Liver (tissue), 8 donors: ENCODE measurements at regions not wholly inside any gene's neighbourhood (a gene's known extent, or its start where the extent isn't known, plus 50 kb on each side); places are given as distances from the start of the nearest gene placed in this dataset.

Experiments used
- DNase-seq: peaks from one replicate; pipeline ENCODE4 v3.0.0-alpha.2; 2017; ENCODE audit warnings: low spot score
- H3K27ac ChIP-seq, 2 donors: one replicate each; pipeline ENCODE4 v1.7.0; 2013; ENCODE audit warnings: inconsistent platforms in 2 of 2, low read length in 2 of 2, control low read depth in 1 of 2, low read depth in 1 of 2, mild to moderate bottlenecking in 1 of 2
- H3K27me3 ChIP-seq, 4 donors: one replicate each; pipeline versions ENCODE4 v1.6.1 to v1.7.0; 2013; ENCODE audit warnings: low read length in 3 of 4, inconsistent platforms in 1 of 4, mild to moderate bottlenecking in 1 of 4, moderate library complexity in 1 of 4; ENCODE audit not compliant: control insufficient read depth in 4 of 4, insufficient read depth in 4 of 4
- H3K36me3 ChIP-seq, 4 donors: one replicate each; pipeline versions ENCODE4 v1.6.1 to v1.7.0; 2013; ENCODE audit warnings: low read length in 3 of 4, mild to moderate bottlenecking in 3 of 4, low read depth in 1 of 4, moderate library complexity in 1 of 4; ENCODE audit not compliant: control insufficient read depth in 4 of 4, insufficient read depth in 3 of 4
- H3K4me1 ChIP-seq, 4 donors: one replicate each; pipeline versions ENCODE4 v1.6.1 to v1.7.0; 2013; ENCODE audit warnings: low read length in 3 of 4, mild to moderate bottlenecking in 3 of 4, moderate library complexity in 1 of 4; ENCODE audit not compliant: control insufficient read depth in 4 of 4, insufficient read depth in 4 of 4
- H3K4me3 ChIP-seq, 3 donors: one replicate each; pipeline versions ENCODE4 v1.6.1 to v1.7.0; 2013; ENCODE audit warnings: low read length in 3 of 3, control low read depth in 1 of 3, low read depth in 1 of 3, mild to moderate bottlenecking in 1 of 3
- H3K9ac ChIP-seq, 2 donors: one replicate each; pipeline ENCODE4 v1.7.0; 2013; ENCODE audit warnings: low read length in 2 of 2, mild to moderate bottlenecking in 2 of 2, moderate library complexity in 2 of 2, control low read depth in 1 of 2, low read depth in 1 of 2
- H3K9me3 ChIP-seq, 4 donors: one replicate each; pipeline versions ENCODE4 v1.6.1 to v1.7.0; 2013; ENCODE audit warnings: low read length in 3 of 4; ENCODE audit not compliant: control insufficient read depth in 4 of 4
- EGR1 ChIP-seq, 2 donors: IDR thresholded peaks; 2 replicates each; pipeline ENCODE4 v1.6.1; 2016 to 2018; ENCODE audit warnings: antibody characterized with exemption in 2 of 2, low read depth in 2 of 2
- FOXA1 ChIP-seq: IDR thresholded peaks from 2 replicates; pipeline ENCODE4 v1.6.1; 2016; ENCODE audit warnings: antibody characterized with exemption
- FOXA2 ChIP-seq: IDR thresholded peaks from 2 replicates; pipeline ENCODE4 v1.6.1; 2016; ENCODE audit warnings: antibody characterized with exemption
- GABPA ChIP-seq, 2 donors: IDR thresholded peaks in 1 of 2; conservative IDR thresholded peaks in 1 of 2; 2 replicates each; pipeline ENCODE4 v1.6.1; 2016; ENCODE audit warnings: antibody characterized with exemption in 2 of 2, mild to moderate bottlenecking in 1 of 2, moderate library complexity in 1 of 2
- HNF4A ChIP-seq, 2 donors: conservative IDR thresholded peaks; 2 replicates each; pipeline ENCODE4 v1.6.1; 2016; ENCODE audit warnings: antibody characterized with exemption in 2 of 2, mild to moderate bottlenecking in 2 of 2
- HNF4G ChIP-seq: IDR thresholded peaks from 2 replicates; pipeline ENCODE4 v1.6.1; 2016; ENCODE audit warnings: antibody characterized with exemption
- JUND ChIP-seq, 2 donors: IDR thresholded peaks; 2 replicates each; pipeline ENCODE4 v1.6.1; 2016; ENCODE audit warnings: antibody characterized with exemption in 2 of 2
- NR2F2 ChIP-seq: IDR thresholded peaks from 2 replicates; pipeline ENCODE4 v1.6.1; 2016; ENCODE audit warnings: antibody characterized with exemption
- RXRA ChIP-seq, 2 donors: IDR thresholded peaks; 2 replicates each; pipeline ENCODE4 v1.6.1; 2017 to 2018; ENCODE audit warnings: antibody characterized with exemption in 2 of 2, mild to moderate bottlenecking in 1 of 2
- SP1 ChIP-seq: IDR thresholded peaks from 2 replicates; pipeline ENCODE4 v1.6.1; 2018; ENCODE audit warnings: antibody characterized with exemption, mild to moderate bottlenecking
- TAF1 ChIP-seq: conservative IDR thresholded peaks from 2 replicates; pipeline ENCODE4 v1.6.1; 2016; ENCODE audit warnings: antibody characterized with exemption, mild to moderate bottlenecking
- WGBS: extraction: QIAGEN DNeasy Blood & Tissue Kit; methylation state at CpG from one replicate; pipeline ENCODE4 v1.1.7; 2013; 5-methylcytosine and 5-hydroxymethylcytosine counted together
- TF ChIP-seq, protein P1 (sequence below): fragments of 150-350 bp; IDR thresholded peaks from 2 replicates; pipeline ENCODE4 v1.5.1; 2017; ENCODE audit warnings: improper control_type of control experiment, low read depth, low read length; ENCODE audit not compliant: missing input control
- TF ChIP-seq, protein P2 (sequence below): IDR thresholded peaks from 2 replicates; pipeline ENCODE4 v1.6.1; 2016; ENCODE audit warnings: antibody characterized with exemption
- TF ChIP-seq, protein P3 (sequence below): IDR thresholded peaks from 2 replicates; pipeline ENCODE4 v1.6.1; 2016; ENCODE audit warnings: antibody characterized with exemption
- TF ChIP-seq, protein P4 (sequence below): IDR thresholded peaks from 2 replicates; pipeline ENCODE4 v1.6.1; 2016; ENCODE audit warnings: antibody characterized with exemption
- donor health status: healthy.
- donor health status: healthy.
- donor health status: healthy.
- donor health status: healthy.
- donor health status: healthy.

DNA sequence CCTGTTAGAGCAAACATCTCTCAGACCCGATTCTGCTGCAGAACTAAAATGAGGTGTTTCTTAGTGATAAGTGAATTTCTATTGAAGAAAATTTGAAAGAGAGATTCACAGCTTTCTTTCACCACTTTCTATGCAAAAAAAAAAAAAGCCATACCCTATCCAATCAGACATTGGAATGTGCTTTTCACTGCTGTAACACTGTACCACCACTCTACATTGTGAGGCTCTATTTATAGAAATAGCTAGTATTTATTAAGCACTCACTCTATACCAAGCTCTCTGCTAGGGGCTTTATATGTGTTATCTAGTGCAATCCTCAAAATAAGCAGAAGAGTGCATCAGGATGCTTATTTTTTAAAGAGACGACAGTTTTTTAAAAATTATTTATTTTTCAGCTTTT, 580.6 kb upstream of the VRK2 start:
- Histone ChIP-seq H3K4me3 (no peak overlapping the region), H3K9ac (no peak overlapping the region), H3K27ac (no peak overlapping the region), H3K9me3 (peaks cover 0 to 5% (median 0%) of the 10 kb centered on the region in 4 donors), H3K4me1 (no peaks in the 10 kb centered on the region), H3K27me3 (no peaks in the 10 kb centered on the region), H3K36me3 (no peaks in the 10 kb centered on the region)
- no peak for DNase-seq
- 84% methylated on average over 2 of the region's 2 CpGs for WGBS
- no peak for TF ChIP-seq HNF4A (conservative IDR thresholded peaks at IDR 0.05)
- TF ChIP-seq, protein P1, sequence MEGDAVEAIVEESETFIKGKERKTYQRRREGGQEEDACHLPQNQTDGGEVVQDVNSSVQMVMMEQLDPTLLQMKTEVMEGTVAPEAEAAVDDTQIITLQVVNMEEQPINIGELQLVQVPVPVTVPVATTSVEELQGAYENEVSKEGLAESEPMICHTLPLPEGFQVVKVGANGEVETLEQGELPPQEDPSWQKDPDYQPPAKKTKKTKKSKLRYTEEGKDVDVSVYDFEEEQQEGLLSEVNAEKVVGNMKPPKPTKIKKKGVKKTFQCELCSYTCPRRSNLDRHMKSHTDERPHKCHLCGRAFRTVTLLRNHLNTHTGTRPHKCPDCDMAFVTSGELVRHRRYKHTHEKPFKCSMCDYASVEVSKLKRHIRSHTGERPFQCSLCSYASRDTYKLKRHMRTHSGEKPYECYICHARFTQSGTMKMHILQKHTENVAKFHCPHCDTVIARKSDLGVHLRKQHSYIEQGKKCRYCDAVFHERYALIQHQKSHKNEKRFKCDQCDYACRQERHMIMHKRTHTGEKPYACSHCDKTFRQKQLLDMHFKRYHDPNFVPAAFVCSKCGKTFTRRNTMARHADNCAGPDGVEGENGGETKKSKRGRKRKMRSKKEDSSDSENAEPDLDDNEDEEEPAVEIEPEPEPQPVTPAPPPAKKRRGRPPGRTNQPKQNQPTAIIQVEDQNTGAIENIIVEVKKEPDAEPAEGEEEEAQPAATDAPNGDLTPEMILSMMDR, result no peak
- no peak for TF ChIP-seq JUND (IDR thresholded peaks at IDR 0.05)
- TF ChIP-seq GABPA (IDR thresholded peaks at IDR 0.05 in 1 of 2, conservative IDR thresholded peaks at IDR 0.05 in 1 of 2), result no peak
- no peak for TF ChIP-seq RXRA (IDR thresholded peaks at IDR 0.05)
- TF ChIP-seq, protein P2, sequence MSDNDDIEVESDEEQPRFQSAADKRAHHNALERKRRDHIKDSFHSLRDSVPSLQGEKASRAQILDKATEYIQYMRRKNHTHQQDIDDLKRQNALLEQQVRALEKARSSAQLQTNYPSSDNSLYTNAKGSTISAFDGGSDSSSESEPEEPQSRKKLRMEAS, result no peak
- TF ChIP-seq, protein P3, sequence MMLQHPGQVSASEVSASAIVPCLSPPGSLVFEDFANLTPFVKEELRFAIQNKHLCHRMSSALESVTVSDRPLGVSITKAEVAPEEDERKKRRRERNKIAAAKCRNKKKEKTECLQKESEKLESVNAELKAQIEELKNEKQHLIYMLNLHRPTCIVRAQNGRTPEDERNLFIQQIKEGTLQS, result no peak

DNA sequence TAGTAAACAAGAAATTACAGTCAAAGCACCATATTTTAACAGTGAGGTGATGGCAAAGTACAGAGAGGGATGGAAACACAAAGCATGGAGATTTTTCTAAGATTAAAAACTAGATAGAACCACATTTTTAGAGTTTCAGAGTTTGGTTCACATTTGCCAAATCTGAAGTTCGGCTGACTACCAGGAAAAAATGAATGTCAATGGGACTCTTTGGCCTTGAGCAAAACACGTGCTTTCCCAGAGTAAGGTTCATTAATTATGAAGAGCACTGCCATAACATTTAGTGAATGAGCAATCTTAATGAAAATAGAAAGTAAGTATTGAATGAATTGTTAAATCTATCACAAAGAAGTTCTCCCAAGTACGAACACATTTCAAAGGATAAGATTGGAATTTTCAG, 571.2 kb upstream of the VRK2 start:
- Histone ChIP-seq H3K9ac (no peak overlapping the region), H3K27me3 (no peaks in the 10 kb centered on the region), H3K36me3 (no peaks in the 10 kb centered on the region), H3K9me3 (no peaks in the 10 kb centered on the region), H3K4me1 (no peaks in the 10 kb centered on the region), H3K27ac (no peak overlapping the region), H3K4me3 (no peak overlapping the region)
- DNase-seq, result no peak
- WGBS, result 76% methylated on average over 3 of the region's 3 CpGs
- no peak for TF ChIP-seq NR2F2
- no peak for TF ChIP-seq FOXA1
- TF ChIP-seq HNF4G, result no peak
- TF ChIP-seq GABPA (IDR thresholded peaks at IDR 0.05 in 1 of 2, conservative IDR thresholded peaks at IDR 0.05 in 1 of 2), result no peak
- TF ChIP-seq SP1, result no peak
- no peak for TF ChIP-seq RXRA (IDR thresholded peaks at IDR 0.05)
- TF ChIP-seq EGR1 (IDR thresholded peaks at IDR 0.05; ENCODE audit: low read depth in 2 of 2), result no peak
- TF ChIP-seq JUND (IDR thresholded peaks at IDR 0.05), result no peak
- TF ChIP-seq, protein P2, result no peak
- TF ChIP-seq, protein P4, sequence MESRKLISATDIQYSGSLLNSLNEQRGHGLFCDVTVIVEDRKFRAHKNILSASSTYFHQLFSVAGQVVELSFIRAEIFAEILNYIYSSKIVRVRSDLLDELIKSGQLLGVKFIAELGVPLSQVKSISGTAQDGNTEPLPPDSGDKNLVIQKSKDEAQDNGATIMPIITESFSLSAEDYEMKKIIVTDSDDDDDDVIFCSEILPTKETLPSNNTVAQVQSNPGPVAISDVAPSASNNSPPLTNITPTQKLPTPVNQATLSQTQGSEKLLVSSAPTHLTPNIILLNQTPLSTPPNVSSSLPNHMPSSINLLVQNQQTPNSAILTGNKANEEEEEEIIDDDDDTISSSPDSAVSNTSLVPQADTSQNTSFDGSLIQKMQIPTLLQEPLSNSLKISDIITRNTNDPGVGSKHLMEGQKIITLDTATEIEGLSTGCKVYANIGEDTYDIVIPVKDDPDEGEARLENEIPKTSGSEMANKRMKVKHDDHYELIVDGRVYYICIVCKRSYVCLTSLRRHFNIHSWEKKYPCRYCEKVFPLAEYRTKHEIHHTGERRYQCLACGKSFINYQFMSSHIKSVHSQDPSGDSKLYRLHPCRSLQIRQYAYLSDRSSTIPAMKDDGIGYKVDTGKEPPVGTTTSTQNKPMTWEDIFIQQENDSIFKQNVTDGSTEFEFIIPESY, result no peak
- TF ChIP-seq HNF4A (conservative IDR thresholded peaks at IDR 0.05), result no peak
- TF ChIP-seq, protein P1, result no peak
- no peak for TF ChIP-seq TAF1
- TF ChIP-seq, protein P3, result no peak
- TF ChIP-seq FOXA2, result no peak
